NCI-H146 treated with DMSO at 0.1 percent for 48 hours (cell line): ENCODE measurements at regions not wholly inside any gene's neighbourhood (a gene's known extent, or its start where the extent isn't known, plus 50 kb on each side); places are given as distances from the start of the nearest gene placed in this dataset.

Experiments used
- DNase-seq: peaks from one replicate; lab custom pipeline; 2025; ENCODE audit not compliant: unreplicated experiment; lab: John Stamatoyannopoulos, UW

DNA sequence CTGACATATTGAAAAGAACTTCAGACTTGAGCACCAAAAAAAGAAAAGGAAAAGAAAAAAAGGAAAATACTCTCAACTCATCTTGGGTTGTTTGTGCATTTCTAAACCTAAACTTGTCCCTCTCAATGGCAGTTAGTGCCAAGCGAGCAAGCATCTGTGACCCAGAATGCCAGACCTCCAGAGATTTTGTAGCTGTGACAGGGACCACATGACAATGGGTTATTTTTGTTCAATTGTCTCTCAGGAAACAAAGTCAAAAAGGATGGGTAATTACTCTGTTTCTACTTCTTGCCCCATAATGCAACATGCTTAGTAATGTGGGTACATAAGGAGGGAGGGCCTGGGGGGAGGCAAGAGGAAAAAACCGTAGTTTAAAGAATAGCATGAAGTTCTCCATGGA, 285.7 kb upstream of the RTL1 start:
- DNase-seq = no peak

GRCh38 chr14:101189962-101190560, 286.5 kb upstream of the RTL1 start:
- DNase-seq = no peak

DNA sequence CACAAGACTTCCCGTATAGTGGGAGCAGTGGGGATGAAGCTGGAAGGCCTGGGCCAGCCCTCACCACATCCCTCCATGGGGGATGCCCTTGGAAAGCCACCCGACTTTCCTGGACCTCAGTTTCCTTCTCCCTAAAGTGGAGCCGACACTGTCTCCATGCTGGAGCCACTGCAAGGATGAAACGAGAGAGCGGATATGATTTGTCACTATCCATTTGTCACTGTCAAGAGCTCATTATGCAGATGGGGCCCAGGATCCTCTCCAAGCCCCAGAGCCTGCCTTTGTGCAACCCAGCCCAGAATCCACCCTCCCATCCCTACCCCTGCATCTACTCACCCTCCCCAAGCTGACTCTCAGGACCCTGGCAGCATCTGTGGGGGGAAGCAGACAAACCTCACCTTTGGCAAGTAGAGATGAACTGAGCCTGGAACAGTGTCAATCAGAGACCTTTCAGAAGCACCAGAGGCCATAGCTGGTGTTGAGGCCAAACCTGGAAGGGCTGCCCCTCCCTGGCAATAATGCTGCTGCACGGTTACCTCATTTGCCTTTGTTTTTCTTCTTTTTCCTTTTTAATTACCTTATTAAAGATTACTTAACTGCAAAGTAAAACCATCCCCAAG, 287.7 kb upstream of the RTL1 start:
- no peak for DNase-seq

GRCh38 chr14:101191721-101192660, 288.5 kb upstream of the RTL1 start:
- DNase-seq = no peak

DNA sequence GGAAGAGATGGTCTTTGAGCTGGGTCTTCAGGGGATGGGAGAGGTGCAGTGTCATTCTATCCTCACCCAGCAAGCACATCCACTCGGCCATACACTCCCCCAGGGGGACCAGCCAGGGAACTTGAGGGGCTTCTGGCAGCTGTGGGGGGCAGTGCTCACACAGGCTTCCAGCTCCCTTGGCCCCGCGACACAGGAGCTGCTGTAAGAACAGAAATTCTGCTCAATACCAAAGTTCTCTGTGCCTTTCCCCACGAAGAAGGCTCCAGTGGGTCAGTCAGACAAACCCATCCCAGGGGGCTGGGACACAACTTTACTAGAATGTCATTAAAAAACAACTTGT, 289.1 kb upstream of the RTL1 start:
- DNase-seq = no peak

DNA sequence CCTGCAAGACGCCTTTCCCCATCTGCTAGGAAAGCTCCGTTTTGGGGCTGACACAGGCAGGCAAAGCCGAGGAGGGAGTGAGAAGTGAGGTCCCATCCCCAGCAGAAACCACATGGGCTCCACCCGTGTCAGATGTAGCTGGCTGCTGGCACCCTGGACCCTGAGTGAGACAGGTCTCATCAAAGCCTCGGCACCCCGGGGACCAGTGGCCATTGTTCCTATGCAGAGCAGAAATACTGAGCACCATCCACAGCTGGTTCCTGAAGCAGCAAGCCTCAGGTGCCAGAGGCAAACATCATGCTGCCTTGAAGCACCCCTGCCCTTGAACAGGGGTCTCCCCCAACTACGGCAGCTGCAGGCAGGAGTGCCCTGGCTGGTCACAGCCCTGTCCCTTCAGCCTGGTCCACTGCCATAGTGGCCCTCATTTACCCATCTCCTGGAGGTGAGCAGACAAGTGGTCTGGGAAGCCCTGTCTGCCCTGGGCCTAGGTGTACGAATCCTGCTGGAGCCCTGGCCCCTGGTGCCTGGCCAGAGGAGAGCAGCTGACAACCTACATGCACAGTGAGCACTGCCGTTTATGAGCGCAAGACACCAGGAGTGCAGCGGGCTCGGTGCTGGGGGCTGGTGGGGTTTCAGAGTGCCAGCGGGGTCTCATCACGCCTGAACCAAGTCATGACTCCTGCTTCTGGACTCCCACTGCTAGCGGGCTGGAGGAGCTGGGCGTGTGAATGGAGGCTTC, 289.8 kb upstream of the RTL1 start:
- no peak for DNase-seq

GRCh38 chr14:101193845-101194372, 290.4 kb upstream of the RTL1 start:
- DNase-seq = no peak

- peak; percentile 86 for DNase-seq
Measured at GRCh38 chr14:101194373-101195308, 291.1 kb upstream of the RTL1 start.

DNA sequence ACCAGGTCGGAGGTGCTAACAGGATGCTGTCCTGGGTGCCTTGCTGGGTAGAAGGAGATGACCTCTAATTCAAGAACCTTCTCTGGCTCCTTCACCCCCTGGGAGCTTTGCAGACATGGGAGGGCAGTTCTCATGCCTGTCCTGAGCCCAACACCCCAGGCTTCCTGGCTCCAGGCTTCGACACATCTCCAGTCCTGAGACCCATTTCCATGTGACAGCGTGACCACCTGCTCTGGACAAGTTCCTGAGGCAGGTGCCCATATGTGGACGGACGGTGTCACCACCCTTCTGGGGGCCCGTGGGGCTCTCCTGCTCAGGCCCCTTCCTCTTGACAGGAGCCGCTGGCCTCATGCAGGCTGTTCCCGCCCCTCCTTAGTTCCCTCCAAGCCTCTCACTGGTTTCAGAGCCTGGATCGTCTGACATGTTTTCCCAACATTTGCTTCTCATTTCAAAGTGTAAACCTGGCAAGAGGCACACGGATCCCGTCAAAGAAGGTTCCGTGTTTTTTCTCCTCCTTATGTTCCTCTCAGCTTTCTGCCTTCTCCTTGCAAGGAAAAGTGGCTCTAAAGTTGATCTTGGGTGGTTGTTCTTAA, 291.9 kb upstream of the RTL1 start:
- DNase-seq = no peak

GRCh38 chr14:101196051-101196712, 292.7 kb upstream of the RTL1 start:
- DNase-seq = no peak

DNA sequence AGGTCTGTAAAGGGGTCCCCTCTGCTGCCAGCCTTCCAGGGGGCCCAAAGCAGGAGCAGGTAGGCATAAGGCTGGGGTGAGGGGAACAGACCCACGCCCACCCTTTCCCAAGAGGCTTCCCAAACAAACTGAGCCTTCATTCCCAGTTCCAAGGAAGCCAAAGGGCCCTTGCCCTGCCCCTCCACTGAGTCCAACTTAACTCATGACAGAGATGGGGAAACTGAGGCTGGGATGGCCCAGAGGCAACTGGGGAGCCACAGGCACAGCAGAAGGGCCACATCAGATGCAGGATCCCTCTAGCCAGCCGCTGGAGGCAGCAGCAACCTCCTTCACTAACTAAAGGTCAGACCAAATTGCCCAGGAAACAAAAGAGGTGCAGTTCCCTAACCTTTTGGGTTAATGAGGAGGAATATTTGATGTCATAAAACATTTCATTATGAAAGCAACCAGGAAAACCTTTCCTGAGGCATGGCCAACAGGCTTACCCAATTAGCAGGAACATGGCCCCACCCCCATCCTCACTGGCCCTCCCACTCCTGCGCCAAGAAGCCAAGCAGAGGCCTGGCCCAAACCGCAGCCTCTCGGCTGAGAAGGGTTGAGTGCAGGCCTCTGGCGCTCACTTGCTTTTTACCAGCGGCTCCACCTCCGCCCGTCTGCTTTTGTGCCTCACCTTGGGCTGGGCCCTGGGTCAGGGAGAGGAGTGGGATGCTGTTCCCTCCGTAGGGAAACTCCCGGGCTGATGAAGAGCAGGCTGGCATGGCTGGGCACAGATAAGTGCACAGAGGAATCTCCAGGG, 293.5 kb upstream of the RTL1 start:
- DNase-seq = no peak

DNA sequence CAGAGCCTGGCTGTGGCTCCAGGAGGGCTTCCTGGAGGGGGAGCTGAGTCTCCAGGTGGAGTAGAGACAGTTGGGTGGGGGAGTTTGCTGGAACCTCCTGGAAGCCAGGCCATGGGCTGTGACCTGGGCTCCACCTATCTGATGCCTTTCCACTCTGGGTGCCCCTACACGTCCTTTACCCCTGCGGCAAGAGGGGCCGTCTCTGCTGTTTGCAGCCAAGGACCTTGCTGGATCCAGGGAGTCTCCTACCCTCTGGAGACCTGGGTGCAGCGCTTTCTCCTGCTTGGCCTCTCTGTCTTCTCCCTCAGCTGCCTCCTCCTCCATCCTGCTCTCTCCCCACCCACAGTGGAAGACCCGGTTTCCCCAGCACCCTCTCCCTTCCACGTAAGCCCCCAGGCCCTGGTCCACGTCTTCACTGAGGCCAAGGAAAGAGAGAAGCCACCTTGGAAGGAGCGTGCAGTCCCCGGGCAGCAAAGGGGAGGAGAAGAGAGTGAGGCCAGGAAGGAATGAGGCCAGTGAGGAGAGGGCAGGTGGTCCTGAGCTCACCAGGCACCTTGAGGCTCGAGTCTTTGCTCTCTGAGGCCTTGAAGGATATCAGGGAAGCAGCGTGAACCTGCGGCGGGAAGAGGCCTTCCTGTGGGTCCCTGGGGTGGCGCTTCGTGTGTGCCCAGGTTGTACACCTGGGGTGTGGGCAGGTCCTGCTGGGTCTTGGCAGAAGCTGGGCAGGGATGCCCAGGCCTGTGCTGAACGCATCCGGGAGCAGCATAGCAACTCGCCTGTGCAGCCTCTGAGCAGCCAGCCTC, 294.3 kb upstream of the RTL1 start:
- no peak for DNase-seq

- DNase-seq = no peak
Measured at GRCh38 chr14:101198398-101199027, 295.0 kb upstream of the RTL1 start.

- DNase-seq = no peak
Measured at GRCh38 chr14:101199028-101199770, 295.7 kb upstream of the RTL1 start.

- no peak for DNase-seq
Measured at GRCh38 chr14:101200008-101200649, 296.6 kb upstream of the RTL1 start.
